SK-N-SH (cell line): ENCODE measurements at regions not wholly inside any gene's neighbourhood (a gene's known extent, or its start where the extent isn't known, plus 50 kb on each side); places are given as distances from the start of the nearest gene placed in this dataset.

ENCODE experiments used
- SMC3 ChIP-seq: IDR thresholded peaks from 2 replicates; pipeline ENCODE4 v1.6.1; 2012; ENCODE audit warnings: low read depth, low read length, improper control_type of control experiment
- TAF1 ChIP-seq: IDR thresholded peaks from 2 replicates; pipeline ENCODE4 v1.6.1; 2012; ENCODE audit warnings: low read depth, mild to moderate bottlenecking, low read length, moderate library complexity, borderline replicate concordance
- TF ChIP-seq, protein P1 (sequence below): fragments of 200-600 bp; sonication (generic); IDR thresholded peaks from 2 replicates; pipeline ENCODE4 v1.6.1; 2017; ENCODE audit warnings: antibody characterized with exemption, mild to moderate bottlenecking, moderate library complexity
- TF ChIP-seq, protein P2 (sequence below): IDR thresholded peaks from 2 replicates; pipeline ENCODE4 v1.6.1; 2012; ENCODE audit warnings: mild to moderate bottlenecking, low read depth, low read length, moderate library complexity

DNA sequence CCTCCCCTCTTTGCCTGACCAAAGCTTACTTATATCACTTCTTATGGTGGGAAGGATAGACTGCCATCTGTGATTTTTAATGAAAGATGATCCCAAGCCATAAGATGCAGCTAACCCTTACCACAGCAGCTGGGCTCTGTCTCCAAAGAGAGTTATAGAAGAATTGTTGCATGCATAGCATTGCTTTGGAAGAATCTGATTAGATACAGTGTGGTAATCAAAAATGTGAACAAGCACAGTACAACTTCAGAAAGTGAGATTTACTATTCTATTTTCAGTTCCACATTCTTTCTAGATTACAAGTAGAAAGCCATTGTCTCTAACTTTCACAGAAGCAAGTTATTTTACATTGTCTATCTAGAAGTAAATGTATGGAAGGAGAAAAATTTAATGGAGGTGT lies 129.0 kb upstream of the ACVR2A start:
- TF ChIP-seq, protein P1, sequence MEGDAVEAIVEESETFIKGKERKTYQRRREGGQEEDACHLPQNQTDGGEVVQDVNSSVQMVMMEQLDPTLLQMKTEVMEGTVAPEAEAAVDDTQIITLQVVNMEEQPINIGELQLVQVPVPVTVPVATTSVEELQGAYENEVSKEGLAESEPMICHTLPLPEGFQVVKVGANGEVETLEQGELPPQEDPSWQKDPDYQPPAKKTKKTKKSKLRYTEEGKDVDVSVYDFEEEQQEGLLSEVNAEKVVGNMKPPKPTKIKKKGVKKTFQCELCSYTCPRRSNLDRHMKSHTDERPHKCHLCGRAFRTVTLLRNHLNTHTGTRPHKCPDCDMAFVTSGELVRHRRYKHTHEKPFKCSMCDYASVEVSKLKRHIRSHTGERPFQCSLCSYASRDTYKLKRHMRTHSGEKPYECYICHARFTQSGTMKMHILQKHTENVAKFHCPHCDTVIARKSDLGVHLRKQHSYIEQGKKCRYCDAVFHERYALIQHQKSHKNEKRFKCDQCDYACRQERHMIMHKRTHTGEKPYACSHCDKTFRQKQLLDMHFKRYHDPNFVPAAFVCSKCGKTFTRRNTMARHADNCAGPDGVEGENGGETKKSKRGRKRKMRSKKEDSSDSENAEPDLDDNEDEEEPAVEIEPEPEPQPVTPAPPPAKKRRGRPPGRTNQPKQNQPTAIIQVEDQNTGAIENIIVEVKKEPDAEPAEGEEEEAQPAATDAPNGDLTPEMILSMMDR = no peak
- TF ChIP-seq, protein P2, sequence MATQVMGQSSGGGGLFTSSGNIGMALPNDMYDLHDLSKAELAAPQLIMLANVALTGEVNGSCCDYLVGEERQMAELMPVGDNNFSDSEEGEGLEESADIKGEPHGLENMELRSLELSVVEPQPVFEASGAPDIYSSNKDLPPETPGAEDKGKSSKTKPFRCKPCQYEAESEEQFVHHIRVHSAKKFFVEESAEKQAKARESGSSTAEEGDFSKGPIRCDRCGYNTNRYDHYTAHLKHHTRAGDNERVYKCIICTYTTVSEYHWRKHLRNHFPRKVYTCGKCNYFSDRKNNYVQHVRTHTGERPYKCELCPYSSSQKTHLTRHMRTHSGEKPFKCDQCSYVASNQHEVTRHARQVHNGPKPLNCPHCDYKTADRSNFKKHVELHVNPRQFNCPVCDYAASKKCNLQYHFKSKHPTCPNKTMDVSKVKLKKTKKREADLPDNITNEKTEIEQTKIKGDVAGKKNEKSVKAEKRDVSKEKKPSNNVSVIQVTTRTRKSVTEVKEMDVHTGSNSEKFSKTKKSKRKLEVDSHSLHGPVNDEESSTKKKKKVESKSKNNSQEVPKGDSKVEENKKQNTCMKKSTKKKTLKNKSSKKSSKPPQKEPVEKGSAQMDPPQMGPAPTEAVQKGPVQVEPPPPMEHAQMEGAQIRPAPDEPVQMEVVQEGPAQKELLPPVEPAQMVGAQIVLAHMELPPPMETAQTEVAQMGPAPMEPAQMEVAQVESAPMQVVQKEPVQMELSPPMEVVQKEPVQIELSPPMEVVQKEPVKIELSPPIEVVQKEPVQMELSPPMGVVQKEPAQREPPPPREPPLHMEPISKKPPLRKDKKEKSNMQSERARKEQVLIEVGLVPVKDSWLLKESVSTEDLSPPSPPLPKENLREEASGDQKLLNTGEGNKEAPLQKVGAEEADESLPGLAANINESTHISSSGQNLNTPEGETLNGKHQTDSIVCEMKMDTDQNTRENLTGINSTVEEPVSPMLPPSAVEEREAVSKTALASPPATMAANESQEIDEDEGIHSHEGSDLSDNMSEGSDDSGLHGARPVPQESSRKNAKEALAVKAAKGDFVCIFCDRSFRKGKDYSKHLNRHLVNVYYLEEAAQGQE = no peak
- TF ChIP-seq TAF1 (no peak), SMC3 (no peak)
